ENCODE measurements at regions not wholly inside any gene's neighbourhood (a gene's known extent, or its start where the extent isn't known, plus 50 kb on each side); places are given as distances from the start of the nearest gene placed in this dataset.
A peak's percentile ranks its signal among the peaks of the same experiment; 100 is the strongest.

- intact Hi-C loops (cut with DNase I) = no loop called here
These were observed 50.8 kb upstream of the CACNA2D3 start for GRCh38 chr3:54071601-54072000.

DNA sequence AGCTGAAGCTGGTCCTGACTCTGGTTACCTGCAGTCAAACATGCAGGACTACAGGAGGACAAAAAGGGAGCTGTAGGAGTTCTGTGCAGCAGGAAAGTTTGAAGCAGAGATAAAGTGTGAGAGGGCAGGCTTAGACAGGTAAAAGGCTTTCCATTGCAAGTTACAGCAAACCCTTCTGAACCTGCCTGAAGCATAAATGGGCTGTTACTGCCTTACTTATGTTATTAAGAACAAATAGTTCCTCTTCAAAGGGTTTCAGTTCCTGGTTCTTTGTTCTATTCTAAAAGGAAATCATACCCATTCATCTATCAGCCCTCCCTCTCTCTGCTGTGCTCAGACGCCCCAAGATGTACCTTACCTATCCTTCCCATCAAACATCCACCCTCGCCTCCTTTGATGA lies 52.4 kb upstream of the CACNA2D3 start:
- intact Hi-C loops (cut with DNase I) = no loop called here
- DNase-seq (ENCODE audit: low spot score) = no peak

More at GRCh38 chr3:54071601-54072000, 50.8 kb upstream of the CACNA2D3 start:
- no peak for DNase-seq (ENCODE audit: low spot score)

GRCh38 chr3:54067055-54067698 lies 55.2 kb upstream of the CACNA2D3 start:
- intact Hi-C loops (cut with DNase I) = no loop called here
- no peak for DNase-seq (ENCODE audit: low spot score)

- DNase-seq (ENCODE audit: low spot score) = no peak
- intact Hi-C loops (cut with DNase I) = no loop called here
These were observed 56.1 kb upstream of the CACNA2D3 start for GRCh38 chr3:54066253-54066652.

GRCh38 chr3:54065586-54065985 lies 56.8 kb upstream of the CACNA2D3 start:
- intact Hi-C loops (cut with DNase I) = no loop called here
- no peak for DNase-seq (ENCODE audit: low spot score)

DNA sequence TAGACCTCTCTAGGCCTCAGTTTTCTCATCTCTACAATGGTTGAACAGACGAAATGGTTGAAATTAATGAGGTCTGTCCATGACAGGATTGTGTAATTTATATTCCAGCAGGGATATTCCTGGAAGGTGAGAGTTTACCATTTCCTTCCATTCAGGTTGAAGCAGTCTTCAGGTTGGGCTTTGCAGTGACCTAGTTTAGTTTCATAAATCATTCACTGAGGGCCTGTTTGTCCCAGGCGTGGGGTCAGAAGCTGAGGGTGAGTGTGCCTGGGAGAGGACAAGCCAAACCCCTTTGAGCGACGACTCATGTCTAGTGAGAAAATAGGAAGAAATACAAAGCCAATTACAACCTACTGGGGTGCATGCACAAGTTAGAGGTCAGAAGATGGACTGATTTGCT lies 57.2 kb upstream of the CACNA2D3 start:
- no peak for DNase-seq (ENCODE audit: low spot score)
- intact Hi-C loops (cut with DNase I) = no loop called here

GRCh38 chr3:54064486-54064885 lies 57.9 kb upstream of the CACNA2D3 start:
- intact Hi-C loops (cut with DNase I) = no loop called here

GRCh38 chr3:54062546-54062945 lies 59.8 kb upstream of the CACNA2D3 start:
- DNase-seq (ENCODE audit: low spot score) = no peak
- intact Hi-C loops (cut with DNase I) = no loop called here

More at GRCh38 chr3:54064486-54064885, 57.9 kb upstream of the CACNA2D3 start:
- DNase-seq (ENCODE audit: low spot score) = no peak

DNA sequence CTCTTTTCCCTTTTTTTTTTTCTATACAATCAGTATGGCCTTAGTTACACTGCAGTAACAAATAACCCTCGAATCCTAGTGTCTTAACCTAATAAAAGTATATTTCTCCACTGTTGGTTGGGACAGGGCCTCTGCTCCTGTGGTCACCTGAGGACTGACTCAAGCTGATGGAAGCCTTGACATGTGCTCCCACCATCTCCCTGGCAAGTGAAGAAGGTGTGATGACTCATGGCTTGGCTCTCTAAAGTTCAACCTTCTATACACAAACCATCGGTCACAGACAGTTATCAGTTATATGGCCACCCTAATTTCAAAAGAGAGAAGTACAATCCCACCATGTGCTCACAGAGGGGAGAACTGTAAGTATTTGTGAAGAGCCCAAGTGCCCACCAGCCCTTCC lies 65.8 kb upstream of the CACNA2D3 start:
- DNase-seq (ENCODE audit: low spot score) = no peak
- intact Hi-C loops (cut with DNase I) = no loop called here

GRCh38 chr3:54053882-54054281 lies 68.5 kb upstream of the CACNA2D3 start:
- no peak for DNase-seq (ENCODE audit: low spot score)

GRCh38 chr3:54053211-54053610 lies 69.1 kb upstream of the CACNA2D3 start:
- intact Hi-C loops (cut with DNase I) = no loop called here
- no peak for DNase-seq (ENCODE audit: low spot score)

More at GRCh38 chr3:54053882-54054281, 68.5 kb upstream of the CACNA2D3 start:
- intact Hi-C loops (cut with DNase I) = no loop called here

- no peak for DNase-seq (ENCODE audit: low spot score)
- intact Hi-C loops (cut with DNase I) = no loop called here
These were observed 74.8 kb upstream of the CACNA2D3 start for GRCh38 chr3:54047568-54047967.

DNA sequence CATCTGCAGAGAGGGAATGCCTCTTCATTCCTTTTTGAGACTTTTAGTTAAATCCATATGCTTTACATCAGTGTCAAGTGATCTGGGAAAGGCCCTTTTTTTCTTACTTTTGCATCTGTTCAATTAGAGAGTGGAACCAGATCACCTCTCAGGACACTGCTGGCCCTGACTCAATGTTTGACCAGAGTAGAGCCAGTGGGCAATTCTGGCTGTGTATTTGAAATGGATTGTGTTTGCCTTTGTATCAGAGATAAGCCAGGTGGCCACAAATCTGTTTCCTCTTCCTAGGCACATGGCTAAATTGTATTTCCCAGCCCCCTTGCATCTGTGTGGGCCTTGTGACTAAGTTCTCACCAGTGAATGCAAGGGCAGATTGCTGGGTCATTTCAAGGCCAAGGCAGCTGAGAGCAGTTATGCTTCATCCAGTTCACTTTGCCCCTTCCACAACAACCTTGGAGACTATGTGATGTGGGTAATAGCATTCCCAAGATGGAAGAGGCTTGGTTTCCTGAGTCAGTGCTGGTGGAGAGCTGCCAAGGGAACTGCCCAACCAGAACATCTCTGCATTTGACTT lies 75.6 kb upstream of the CACNA2D3 start:
- intact Hi-C loops (cut with DNase I) = no loop called here

DNA sequence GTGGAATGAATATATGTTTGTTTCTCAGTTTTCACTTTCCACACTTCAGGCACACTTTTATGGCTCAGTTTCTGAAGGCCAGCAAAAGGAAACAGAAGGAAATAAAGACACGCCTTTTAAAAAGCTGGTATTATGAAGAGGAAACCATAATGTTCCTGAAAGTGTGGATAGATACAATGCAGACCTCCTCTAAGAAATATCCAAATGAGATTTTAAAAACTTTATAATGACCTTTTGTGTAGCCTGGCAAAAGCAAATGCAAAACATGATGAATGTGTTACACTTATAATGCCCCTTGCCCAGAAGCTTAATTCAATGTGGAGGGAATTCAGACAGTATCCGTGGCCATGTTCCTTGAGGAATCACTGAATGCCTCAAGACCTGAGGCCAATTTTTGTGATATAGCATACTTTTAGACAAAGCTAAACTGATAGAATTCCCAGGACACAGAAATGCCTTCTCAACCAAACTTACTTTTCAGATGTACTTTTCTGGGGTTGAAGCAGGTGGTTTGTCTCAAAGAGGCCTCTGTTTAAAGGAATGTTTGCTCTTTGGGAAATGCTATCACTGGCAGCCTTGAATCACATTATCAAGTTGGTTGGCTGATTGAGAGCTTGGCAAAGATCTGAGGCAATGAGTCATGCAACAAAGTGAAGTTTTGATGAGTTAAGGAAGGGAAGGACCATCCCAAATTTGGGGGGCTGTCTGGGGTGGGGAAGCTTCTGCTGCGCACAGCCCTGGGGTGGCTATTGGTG lies 77.1 kb upstream of the CACNA2D3 start:
- intact Hi-C loops (cut with DNase I) = no loop called here
- DNase-seq (ENCODE audit: low spot score) = no peak

More for the DNA sequence above, 75.6 kb upstream of the CACNA2D3 start:
- DNase-seq (ENCODE audit: low spot score) = no peak

DNA sequence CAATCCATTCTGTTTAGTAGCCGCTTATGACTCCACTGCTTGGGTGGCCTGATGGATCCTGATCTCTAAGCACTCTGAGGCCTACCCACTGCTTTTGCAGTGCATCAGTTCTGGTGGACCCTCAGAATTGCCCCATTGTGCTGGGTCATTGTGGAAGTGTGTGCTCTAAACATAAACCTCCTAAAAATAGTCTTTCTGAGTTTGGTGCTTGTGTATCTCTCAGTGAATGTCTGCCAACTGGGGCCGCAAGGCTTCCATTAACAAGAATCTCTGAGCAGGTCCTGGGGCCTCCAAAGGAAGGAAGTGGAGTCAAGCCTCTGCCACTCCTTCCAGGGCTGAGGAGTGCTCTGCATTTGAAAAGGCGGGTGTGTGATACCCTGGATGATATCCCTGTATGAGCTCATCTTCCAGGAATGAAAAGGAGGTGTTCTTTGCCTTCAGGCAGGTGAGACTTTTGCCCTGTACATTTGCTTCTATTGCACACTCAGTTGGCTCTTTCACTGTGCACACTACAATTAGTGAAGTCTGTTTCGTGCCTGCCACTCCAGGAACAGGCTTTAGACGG lies 80.0 kb upstream of the CACNA2D3 start:
- intact Hi-C loops (cut with DNase I) = no loop called here
- no peak for DNase-seq (ENCODE audit: low spot score)

GRCh38 chr3:54040476-54040875 lies 81.9 kb upstream of the CACNA2D3 start:
- DNase-seq (ENCODE audit: low spot score) = no peak
- intact Hi-C loops (cut with DNase I) = no loop called here

- intact Hi-C loops (cut with DNase I) = no loop called here
- no peak for DNase-seq (ENCODE audit: low spot score)
These were observed 84.0 kb upstream of the CACNA2D3 start for GRCh38 chr3:54038391-54038790.

DNA sequence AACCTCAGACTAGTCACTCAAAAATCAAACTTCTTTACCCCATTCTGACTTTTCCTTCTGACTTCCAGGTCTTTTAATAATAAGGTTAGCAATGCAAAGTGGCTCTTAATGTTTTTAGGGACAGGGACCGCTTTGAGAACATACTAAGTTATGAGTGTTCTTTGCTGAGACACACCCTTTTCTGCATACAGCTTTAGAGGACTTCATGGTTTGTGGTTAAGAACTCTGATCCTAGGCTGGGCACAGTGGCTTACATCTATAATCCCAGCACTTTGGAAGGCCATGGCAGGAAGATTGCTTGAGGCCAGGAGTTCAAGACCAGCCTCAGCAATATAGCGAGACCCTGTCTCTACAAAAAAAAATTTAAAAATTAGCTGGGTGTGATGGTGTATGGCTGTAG lies 85.8 kb upstream of the CACNA2D3 start:
- DNase-seq (ENCODE audit: low spot score) = no peak
- intact Hi-C loops (cut with DNase I) = no loop called here

- no peak for DNase-seq (ENCODE audit: low spot score)
- intact Hi-C loops (cut with DNase I) = no loop called here
These were observed 87.4 kb upstream of the CACNA2D3 start for GRCh38 chr3:54034971-54035370.

GRCh38 chr3:54033761-54034160 lies 88.6 kb upstream of the CACNA2D3 start:
- intact Hi-C loops (cut with DNase I) = no loop called here
- peak; percentile 77 for DNase-seq (ENCODE audit: low spot score)

GRCh38 chr3:54032598-54032997 lies 89.8 kb upstream of the CACNA2D3 start:
- intact Hi-C loops (cut with DNase I) = no loop called here
- no peak for DNase-seq (ENCODE audit: low spot score)
